Endothelial cell of umbilical vein (primary cell): ENCODE measurements at regions not wholly inside any gene's neighbourhood (a gene's known extent, or its start where the extent isn't known, plus 50 kb on each side); places are given as distances from the start of the nearest gene placed in this dataset.

ENCODE experiments used
- BruUV-seq: library from RNA; stranded (reverse); fragments of 400-500 nt; replicated peaks from 2 replicates; lab custom pipeline; 2021; lab: Mats Ljungman, UMichigan
- CTCF ChIA-PET: fragments of 300-600, 350-600 bp; sonication (Branson Sonifier 250); formaldehyde crosslinking; loops from one replicate; lab custom pipeline; 2021; ENCODE audit warnings: antibody characterized with exemption, inconsistent platforms; lab: Charles Lee
- POLR2A ChIA-PET: fragments of 300-600, 350-600 bp; sonication (Branson Sonifier 250); formaldehyde crosslinking; loops from one replicate; lab custom pipeline; 2021; ENCODE audit warnings: antibody characterized with exemption, inconsistent platforms; lab: Charles Lee
- DNase-seq: peaks from one replicate; pipeline ENCODE4 v3.0.0-alpha.2; 2011; ENCODE audit warnings: low read depth, low spot score
- FAIRE-seq: peaks from 2 replicates; lab custom pipeline; 2011; peaks lifted over from hg19 to GRCh38; lab: Jason Lieb, UNC
- H2AFZ ChIP-seq: 2 replicates; pipeline ENCODE4 v1.6.0; 2012; ENCODE audit warnings: low read depth, low read length, control low read depth, inconsistent platforms
- H3K27ac ChIP-seq: 2 replicates; pipeline ENCODE4 v1.5.1; 2011; ENCODE audit warnings: low read depth, mild to moderate bottlenecking, control low read depth, low read length, moderate library complexity; ENCODE audit not compliant: insufficient read depth
- H3K27me3 ChIP-seq, 2 experiments: 2 replicates each; pipeline versions ENCODE4 v1.6.0 to v1.6.1; 2011; ENCODE audit warnings: low read length in 2 of 2, mixed read lengths in 1 of 2; ENCODE audit not compliant: control insufficient read depth in 2 of 2, insufficient read depth in 2 of 2
- H3K36me3 ChIP-seq, 2 experiments: 2 replicates in 1 of 2; 3 replicates in 1 of 2; pipeline ENCODE4 v1.5.1; 2011; ENCODE audit warnings: low read length in 2 of 2, mild to moderate bottlenecking in 1 of 2, moderate library complexity in 1 of 2; ENCODE audit not compliant: control insufficient read depth in 2 of 2, insufficient read depth in 2 of 2; ENCODE audit errors: extremely low read depth in 1 of 2
- H3K4me1 ChIP-seq: 3 replicates; pipeline ENCODE4 v1.5.1; 2011; ENCODE audit warnings: mild to moderate bottlenecking, low read length; ENCODE audit not compliant: control insufficient read depth, insufficient read depth; ENCODE audit errors: extremely low read depth
- H3K4me2 ChIP-seq: 2 replicates; pipeline ENCODE4 v1.6.1; 2011; ENCODE audit warnings: low read length, control low read depth, mixed read lengths; ENCODE audit not compliant: insufficient read depth
- H3K4me3 ChIP-seq, 3 experiments: fragments of 200-600 bp in 1 of 3; sonication (generic), shearing (Covaris generic) in 1 of 3; replicated peaks in 1 of 3; 2 replicates each; pipeline ENCODE4 v1.5.1; 2011 to 2016; ENCODE audit warnings: control low read depth in 3 of 3, low read length in 3 of 3, mild to moderate bottlenecking in 2 of 3, inconsistent platforms in 1 of 3, low read depth in 1 of 3, moderate library complexity in 1 of 3; ENCODE audit not compliant: insufficient read depth in 1 of 3
- H3K79me2 ChIP-seq: 2 replicates; pipeline ENCODE4 v1.6.0; 2012; ENCODE audit warnings: low read length, inconsistent platforms; ENCODE audit not compliant: control insufficient read depth, insufficient read depth
- H3K9ac ChIP-seq: replicated peaks from 2 replicates; pipeline ENCODE3; 2011; ENCODE audit warnings: low read length, control low read depth; ENCODE audit not compliant: insufficient read depth; ENCODE audit errors: extremely low read depth
- H3K9me1 ChIP-seq: replicated peaks from 3 replicates; pipeline ENCODE4 v1.6.0; 2011; ENCODE audit warnings: mild to moderate bottlenecking, low read length; ENCODE audit not compliant: control insufficient read depth, insufficient read depth; ENCODE audit errors: extremely low read depth
- H3K9me3 ChIP-seq: replicated peaks from 2 replicates; pipeline ENCODE4 v1.5.1; 2012; ENCODE audit warnings: low read length, inconsistent platforms; ENCODE audit not compliant: control insufficient read depth, insufficient read depth
- H4K20me1 ChIP-seq: replicated peaks from 2 replicates; pipeline ENCODE3; 2011; ENCODE audit warnings: mild to moderate bottlenecking, low read length; ENCODE audit not compliant: control insufficient read depth, insufficient read depth; ENCODE audit errors: extremely low read depth
- EZH2 ChIP-seq: IDR thresholded peaks from 2 replicates; pipeline ENCODE4 v1.6.1; 2012; ENCODE audit warnings: borderline replicate concordance, low read depth, mild to moderate bottlenecking, moderate library complexity, low read length, inconsistent platforms; ENCODE audit not compliant: severe bottlenecking
- FOS ChIP-seq: IDR thresholded peaks from 2 replicates; pipeline ENCODE4 v1.6.1; 2011; ENCODE audit warnings: mild to moderate bottlenecking, low read length, moderate library complexity, borderline replicate concordance; ENCODE audit not compliant: insufficient read depth
- GATA2 ChIP-seq: IDR thresholded peaks from 2 replicates; pipeline ENCODE4 v1.7.0; 2011; ENCODE audit warnings: low read depth, mild to moderate bottlenecking, moderate library complexity, mixed read lengths, low read length; ENCODE audit not compliant: insufficient read length, insufficient read depth
- JUN ChIP-seq: IDR thresholded peaks from 2 replicates; pipeline ENCODE4 v1.6.1; 2011; ENCODE audit warnings: borderline replicate concordance, low read depth; ENCODE audit not compliant: insufficient read length, insufficient read depth
- MYC ChIP-seq: IDR thresholded peaks from one replicate; pipeline ENCODE4 v1.6.1; 2011; ENCODE audit warnings: mild to moderate bottlenecking, low read depth, low read length
- POLR2A ChIP-seq: IDR thresholded peaks from 2 replicates; pipeline ENCODE4 v1.6.1; 2012; ENCODE audit warnings: low read depth, mild to moderate bottlenecking, control low read depth, low read length
- POLR2AphosphoS5 ChIP-seq: IDR thresholded peaks from 2 replicates; pipeline ENCODE4 v1.6.1; 2012; ENCODE audit warnings: low read depth, mild to moderate bottlenecking, control low read depth, low read length, moderate library complexity; ENCODE audit not compliant: insufficient read depth
- dilution Hi-C: fragments of 300-500 bp; cut with MboI; formaldehyde crosslinking; loops from one replicate; pipeline ENCODE4 v1.15.0; 2019; ENCODE audit warnings: low sequenced_read_pairs; ENCODE audit not compliant: extremely low pct_ligation_motif_present
- intact Hi-C: fragments of 100-400 bp; cut with micrococcal nuclease; formaldehyde crosslinking; loops from one replicate; pipeline ENCODE4 v1.10.0; 2022
- TF ChIP-seq, protein P1 (sequence below), 2 donors: IDR thresholded peaks; 1 replicate in 1 of 2; 2 replicates in 1 of 2; pipeline ENCODE4 v1.5.1; 2011; ENCODE audit warnings: low read length in 2 of 2, mild to moderate bottlenecking in 2 of 2, moderate library complexity in 2 of 2, control low read depth in 1 of 2, inconsistent platforms in 1 of 2, low read depth in 1 of 2; ENCODE audit not compliant: insufficient read depth in 1 of 2; ENCODE audit errors: extremely low read depth in 1 of 2
- TF ChIP-seq, protein P2 (sequence below): IDR thresholded peaks from 2 replicates; pipeline ENCODE4 v1.6.1; 2011; ENCODE audit not compliant: insufficient read depth, insufficient read length

DNA sequence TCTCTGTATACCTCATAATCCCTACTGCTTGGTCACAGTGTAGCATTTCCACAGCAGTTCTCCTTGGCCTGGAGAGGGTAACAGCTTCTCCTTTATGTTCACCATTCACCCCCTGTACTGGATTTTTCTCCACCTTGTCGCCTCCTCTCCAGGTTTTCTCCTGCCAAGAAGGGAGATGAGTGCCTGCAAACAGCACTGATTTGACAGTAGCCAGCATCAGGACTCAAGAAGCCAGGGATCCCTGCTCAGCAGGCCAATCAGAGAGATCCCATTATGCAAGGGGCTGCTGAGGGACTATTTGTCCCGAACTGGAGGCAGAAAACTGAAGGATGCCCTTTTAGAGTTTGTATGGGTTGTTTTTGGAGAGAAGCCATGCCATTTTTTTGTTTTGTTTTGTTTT lies 68.6 kb upstream of the RIPOR2 start:
- dilution Hi-C loops = no loop called here
- no peak for DNase-seq
- TF ChIP-seq JUN = no peak

DNA sequence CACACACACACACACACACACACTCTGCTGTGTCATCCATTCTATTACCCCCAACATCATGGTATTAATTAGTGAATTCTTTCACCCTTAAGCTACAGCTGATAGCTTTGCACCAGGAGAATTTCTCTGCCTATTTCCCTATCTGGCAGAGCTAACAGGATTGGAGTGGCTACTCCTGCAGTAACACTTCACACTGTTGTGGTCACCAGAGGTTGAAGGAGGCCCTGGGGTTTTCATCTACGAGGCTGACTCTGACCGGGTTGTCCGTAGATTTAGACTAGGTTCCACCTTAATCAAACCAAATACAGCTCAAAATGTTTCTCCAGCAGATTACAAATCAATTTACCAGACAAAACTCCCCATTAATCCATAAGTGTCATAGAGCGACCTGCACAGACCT lies 69.2 kb upstream of the RIPOR2 start:
- Histone ChIP-seq H3K9ac (no peak overlapping the region), H4K20me1 (no peaks in the 10 kb centered on the region), H2AFZ (no peak overlapping the region), H3K4me3 (no peak overlapping the region), H3K9me1 (no peaks in the 10 kb centered on the region), H3K27ac (no peak overlapping the region), H3K9me3 (no peaks in the 10 kb centered on the region), H3K27me3 (no peaks in the 10 kb centered on the region), H3K4me2 (no peak overlapping the region), H3K4me1 (peaks cover 25% of the 10 kb centered on the region), H3K36me3 (no peaks in the 10 kb centered on the region), H3K79me2 (no peaks in the 10 kb centered on the region)
- POLR2A ChIA-PET = no interaction called here
- BruUV-seq = no TSS peak
- CTCF ChIA-PET = interaction anchor here (1.4 to 6.4 kb wide), 3 partner anchors 13 to 72 kb away, joined by 4 to 45 read pairs (median 11); no protein-coding TSS in a partner anchor
- TF ChIP-seq POLR2AphosphoS5 = no peak
- no peak for TF ChIP-seq GATA2
- no peak for TF ChIP-seq JUN
- no peak for TF ChIP-seq EZH2
- TF ChIP-seq FOS = no peak
- no peak for TF ChIP-seq MYC
- TF ChIP-seq POLR2A = no peak
- TF ChIP-seq, protein P1, sequence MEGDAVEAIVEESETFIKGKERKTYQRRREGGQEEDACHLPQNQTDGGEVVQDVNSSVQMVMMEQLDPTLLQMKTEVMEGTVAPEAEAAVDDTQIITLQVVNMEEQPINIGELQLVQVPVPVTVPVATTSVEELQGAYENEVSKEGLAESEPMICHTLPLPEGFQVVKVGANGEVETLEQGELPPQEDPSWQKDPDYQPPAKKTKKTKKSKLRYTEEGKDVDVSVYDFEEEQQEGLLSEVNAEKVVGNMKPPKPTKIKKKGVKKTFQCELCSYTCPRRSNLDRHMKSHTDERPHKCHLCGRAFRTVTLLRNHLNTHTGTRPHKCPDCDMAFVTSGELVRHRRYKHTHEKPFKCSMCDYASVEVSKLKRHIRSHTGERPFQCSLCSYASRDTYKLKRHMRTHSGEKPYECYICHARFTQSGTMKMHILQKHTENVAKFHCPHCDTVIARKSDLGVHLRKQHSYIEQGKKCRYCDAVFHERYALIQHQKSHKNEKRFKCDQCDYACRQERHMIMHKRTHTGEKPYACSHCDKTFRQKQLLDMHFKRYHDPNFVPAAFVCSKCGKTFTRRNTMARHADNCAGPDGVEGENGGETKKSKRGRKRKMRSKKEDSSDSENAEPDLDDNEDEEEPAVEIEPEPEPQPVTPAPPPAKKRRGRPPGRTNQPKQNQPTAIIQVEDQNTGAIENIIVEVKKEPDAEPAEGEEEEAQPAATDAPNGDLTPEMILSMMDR (IDR thresholded peaks at IDR 0.05; ENCODE audit: extremely low read depth in 1 of 2, insufficient read depth in 1 of 2, low read depth in 1 of 2, low read length in 2 of 2) = no peak
- TF ChIP-seq, protein P2, sequence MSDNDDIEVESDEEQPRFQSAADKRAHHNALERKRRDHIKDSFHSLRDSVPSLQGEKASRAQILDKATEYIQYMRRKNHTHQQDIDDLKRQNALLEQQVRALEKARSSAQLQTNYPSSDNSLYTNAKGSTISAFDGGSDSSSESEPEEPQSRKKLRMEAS = no peak
- dilution Hi-C loops = no loop called here
- intact Hi-C loops = no loop called here
- FAIRE-seq (no peak), DNase-seq (no peak)

More for the DNA sequence above, 68.6 kb upstream of the RIPOR2 start:
- no peak overlapping the region for H3K4me2 ChIP-seq
- ChIA-PET CTCF (interaction anchor here (1.4 to 6.4 kb wide), 3 partner anchors 13 to 71 kb away, joined by 4 to 45 read pairs (median 11); no protein-coding TSS in a partner anchor), POLR2A (no interaction called here)
- no peak overlapping the region for H2AFZ ChIP-seq
- no peak overlapping the region for H3K27ac ChIP-seq
- no peak overlapping the region for H3K9ac ChIP-seq
- H3K36me3 ChIP-seq = no peaks in the 10 kb centered on the region
- H3K27me3 ChIP-seq = no peaks in the 10 kb centered on the region
- peaks cover 25% of the 10 kb centered on the region for H3K4me1 ChIP-seq
- no peak for FAIRE-seq
- no TSS peak for BruUV-seq
- H3K9me3 ChIP-seq = no peaks in the 10 kb centered on the region
- H3K79me2 ChIP-seq = no peaks in the 10 kb centered on the region
- no peaks in the 10 kb centered on the region for H3K9me1 ChIP-seq
- H4K20me1 ChIP-seq = no peaks in the 10 kb centered on the region
- H3K4me3 ChIP-seq = no peak overlapping the region
- intact Hi-C loops = no loop called here
